ENCODE measurements at regions not wholly inside any gene's neighbourhood (a gene's known extent, or its start where the extent isn't known, plus 50 kb on each side); places are given as distances from the start of the nearest gene placed in this dataset.

GRCh38 chrX:21056622-21057021, 317.6 kb upstream of the CNKSR2 start:
- DNase-seq = no peak

GRCh38 chrX:21047034-21047455, 327.2 kb upstream of the CNKSR2 start:
- no peak for DNase-seq

DNA sequence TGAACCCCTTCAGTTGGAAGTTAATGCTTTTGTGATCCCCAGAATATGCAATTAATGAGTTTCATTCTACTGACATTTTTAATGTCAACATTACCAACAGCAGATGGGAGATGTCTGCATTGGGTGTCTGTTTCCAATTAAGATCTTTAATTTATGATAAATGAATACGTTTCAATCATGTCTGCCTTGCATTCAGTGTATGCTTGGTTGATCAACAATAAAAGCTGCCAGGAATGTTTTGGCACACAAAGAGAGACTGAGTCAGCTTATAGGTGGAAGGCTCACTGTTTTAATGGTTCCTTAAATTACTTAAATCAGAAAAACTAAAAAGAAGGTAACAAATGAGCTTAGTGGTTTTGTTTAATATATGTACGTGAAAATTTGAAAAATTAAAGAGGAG, 359.9 kb upstream of the CNKSR2 start:
- no peak for DNase-seq

GRCh38 chrX:21004835-21005234, 369.4 kb upstream of the CNKSR2 start:
- DNase-seq = no peak

GRCh38 chrX:20995829-20996228, 378.4 kb upstream of the CNKSR2 start:
- no peak for DNase-seq

DNA sequence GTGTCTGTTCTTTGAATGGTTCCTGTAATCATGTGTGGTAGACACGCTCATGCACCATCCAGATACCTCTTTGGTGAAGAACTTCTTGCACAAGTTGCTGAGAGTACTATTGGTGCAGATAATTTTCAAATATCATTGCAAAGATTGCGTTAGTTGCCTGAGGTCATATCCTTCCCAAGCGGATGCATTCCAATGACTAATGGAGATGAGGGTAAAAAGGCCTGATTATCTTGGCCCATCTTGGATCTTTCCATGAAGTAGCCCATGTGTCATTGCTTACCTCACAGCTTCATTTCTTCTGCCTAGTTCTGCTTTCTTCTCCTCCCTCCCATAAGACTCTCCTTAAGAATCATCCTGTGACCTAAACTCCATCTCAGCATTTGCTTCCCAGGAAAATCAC, 384.9 kb upstream of the CNKSR2 start:
- DNase-seq = no peak

- no peak for DNase-seq
Measured at GRCh38 chrX:20988804-20989203, 385.4 kb upstream of the CNKSR2 start.

GRCh38 chrX:20988118-20988517, 386.1 kb upstream of the CNKSR2 start:
- DNase-seq = no peak

GRCh38 chrX:20980426-20980825, 393.8 kb upstream of the CNKSR2 start:
- DNase-seq = no peak

GRCh38 chrX:20974326-20974725, 399.9 kb upstream of the CNKSR2 start:
- no peak for DNase-seq

DNA sequence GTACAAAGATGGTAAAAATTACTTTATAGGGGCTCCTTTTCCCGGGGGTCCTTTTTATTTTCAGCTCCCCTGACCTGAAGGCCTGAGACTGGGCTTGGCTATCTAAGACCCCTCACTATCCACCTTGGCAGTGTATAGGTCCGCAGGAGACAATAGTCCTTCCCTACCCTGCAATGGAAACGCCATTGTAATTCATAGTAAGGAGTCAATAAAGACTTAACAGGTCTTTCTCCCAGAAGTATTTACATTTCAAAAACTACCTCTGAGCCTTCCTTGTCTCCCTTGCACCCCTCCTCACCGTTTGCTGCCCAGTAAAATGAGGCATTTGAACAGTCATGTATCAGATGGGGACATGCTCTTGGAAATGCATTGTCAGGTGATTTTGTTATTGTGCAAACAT, 401.2 kb upstream of the CNKSR2 start:
- no peak for DNase-seq

DNA sequence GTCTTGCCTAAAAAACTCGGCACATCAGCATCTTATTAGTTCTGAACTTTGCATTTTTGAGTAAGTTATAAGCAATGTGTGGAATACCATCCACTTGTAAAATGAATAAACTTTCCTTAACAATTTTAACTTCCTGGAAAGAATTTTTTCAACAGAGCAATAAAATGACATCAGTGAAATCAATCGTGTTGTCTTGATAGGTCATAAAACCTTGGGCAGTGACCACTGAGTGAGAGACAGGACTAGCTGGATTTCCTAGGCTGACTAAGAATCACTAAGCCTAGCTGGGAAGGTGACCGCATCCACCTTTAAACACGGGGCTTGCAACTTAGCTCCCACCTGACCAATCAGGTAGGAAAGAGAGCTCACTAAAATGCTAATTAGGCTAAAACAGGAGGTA, 403.0 kb upstream of the CNKSR2 start:
- no peak for DNase-seq

GRCh38 chrX:20969565-20969964, 404.7 kb upstream of the CNKSR2 start:
- DNase-seq = no peak

- DNase-seq = no peak
Measured at GRCh38 chrX:20968996-20969395, 405.2 kb upstream of the CNKSR2 start.

- DNase-seq = no peak
Measured at GRCh38 chrX:20967725-20968124, 406.5 kb upstream of the CNKSR2 start.

- no peak for DNase-seq
Measured at GRCh38 chrX:20965270-20966044, 408.8 kb upstream of the CNKSR2 start.

GRCh38 chrX:20954014-20954413, 420.2 kb upstream of the CNKSR2 start:
- no peak for DNase-seq

DNA sequence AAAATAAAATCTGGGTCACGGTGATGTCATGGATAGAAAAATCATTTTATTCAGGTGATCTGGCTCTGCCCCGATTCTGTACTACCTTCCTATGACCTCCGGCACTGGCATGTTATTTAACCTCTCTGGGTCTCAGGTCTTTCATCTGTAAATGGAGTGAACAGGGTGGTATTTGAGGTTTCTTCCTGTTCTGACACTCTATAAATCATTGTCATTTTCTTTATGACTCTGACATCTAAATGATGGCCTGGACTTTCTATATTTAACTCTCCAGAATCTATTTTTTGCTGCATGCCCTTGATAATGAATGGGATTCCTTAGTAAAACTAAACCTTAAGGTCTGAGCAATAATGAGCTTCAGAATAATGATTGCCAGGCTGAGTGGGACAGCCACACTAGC, 422.0 kb upstream of the CNKSR2 start:
- DNase-seq = no peak

DNA sequence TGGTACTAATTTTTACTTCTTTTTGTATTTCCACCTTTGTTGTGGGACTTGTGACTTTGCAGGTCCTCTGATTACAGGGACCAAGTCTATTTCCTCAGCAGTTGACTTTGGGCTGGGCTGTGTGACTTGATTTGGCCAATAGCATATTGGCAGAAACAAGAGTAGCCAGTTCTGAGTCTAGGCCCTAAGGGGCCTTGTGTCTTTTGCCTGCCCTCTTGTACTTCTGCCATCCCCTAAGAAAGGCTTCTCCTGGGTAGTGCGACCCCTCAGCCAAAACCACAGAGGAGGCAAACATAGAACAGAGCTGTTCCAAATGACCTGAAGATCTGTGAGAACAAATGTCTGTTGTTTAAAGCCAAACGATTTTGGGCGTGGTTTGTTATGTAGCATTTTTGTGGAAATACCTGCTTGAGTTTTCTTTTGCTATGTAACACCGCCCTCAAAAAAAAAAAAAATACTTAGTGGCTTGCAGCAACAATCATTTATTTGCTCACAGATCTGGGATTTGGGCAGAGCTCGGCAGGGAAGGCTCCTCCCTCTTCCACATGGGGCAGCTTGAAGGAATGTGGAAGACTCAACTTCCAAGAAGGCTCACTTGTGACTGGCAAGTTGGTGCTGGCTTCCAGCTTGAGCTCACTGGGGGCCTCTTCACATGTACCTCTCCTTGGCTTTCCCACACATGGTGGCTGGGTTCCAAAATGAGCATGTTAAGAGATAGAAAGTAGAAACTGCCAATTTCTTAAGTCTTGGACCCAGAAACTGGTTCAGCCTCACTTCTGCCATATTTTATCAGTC, 423.0 kb upstream of the CNKSR2 start:
- no peak for DNase-seq

- no peak for DNase-seq
Measured at GRCh38 chrX:20947411-20947912, 426.8 kb upstream of the CNKSR2 start.

DNA sequence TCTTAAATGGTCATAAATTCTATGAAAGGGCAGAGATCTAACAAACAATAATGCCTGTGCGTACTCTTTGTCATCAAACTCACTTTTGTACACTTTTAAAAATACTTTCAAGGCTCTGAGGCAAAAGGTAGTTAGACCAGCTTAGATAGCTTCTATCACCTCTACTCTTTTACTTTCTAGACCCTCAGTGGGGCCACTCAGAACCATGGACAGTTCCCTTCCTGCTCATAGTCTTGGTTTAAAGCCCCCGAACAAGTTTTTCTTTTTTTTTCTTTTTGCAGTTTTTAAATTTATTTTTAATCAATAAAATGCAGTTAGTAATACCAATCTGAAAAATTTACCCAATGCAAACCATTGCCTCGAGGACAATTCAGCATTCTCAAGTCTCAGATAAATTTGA, 460.5 kb upstream of the CNKSR2 start:
- DNase-seq = no peak

GRCh38 chrX:20906571-20906970, 467.6 kb upstream of the CNKSR2 start:
- no peak for DNase-seq

- no peak for DNase-seq
Measured at GRCh38 chrX:20884565-20884964, 489.7 kb upstream of the CNKSR2 start.

DNA sequence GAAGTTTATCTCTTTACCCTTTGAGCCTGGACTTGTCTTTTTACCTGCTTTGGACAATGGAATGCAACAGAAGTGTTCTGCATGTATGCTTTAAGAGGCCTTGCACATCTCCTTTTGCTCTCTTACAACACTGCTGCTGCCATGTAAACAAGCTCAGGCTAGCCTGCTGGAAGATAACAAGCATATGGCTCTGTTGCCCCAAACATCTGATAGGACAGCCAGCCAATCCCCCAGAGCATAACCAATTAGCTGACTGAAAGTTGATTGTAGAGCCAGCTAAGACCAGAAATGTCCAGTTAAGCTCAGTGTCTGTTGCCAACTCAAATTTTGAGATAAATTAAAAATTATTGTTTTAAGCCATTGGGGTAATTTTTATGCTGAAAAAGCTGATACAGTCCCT, 510.6 kb upstream of the CNKSR2 start:
- DNase-seq = no peak
